ENCODE measurements at regions not wholly inside any gene's neighbourhood (a gene's known extent, or its start where the extent isn't known, plus 50 kb on each side); places are given as distances from the start of the nearest gene placed in this dataset.
"Not testable (repeated sequence)": the region's sequence is repeated elsewhere in the genome, so short reads cannot be mapped to it uniquely, and the experiment has no call there.

GRCh38 chr6:6990059-6990458 lies 117.7 kb upstream of the RREB1 start:
- not testable (repeated sequence) for DNase-seq

GRCh38 chr6:6993503-6994237 lies 114.1 kb upstream of the RREB1 start:
- DNase-seq = no peak

DNA sequence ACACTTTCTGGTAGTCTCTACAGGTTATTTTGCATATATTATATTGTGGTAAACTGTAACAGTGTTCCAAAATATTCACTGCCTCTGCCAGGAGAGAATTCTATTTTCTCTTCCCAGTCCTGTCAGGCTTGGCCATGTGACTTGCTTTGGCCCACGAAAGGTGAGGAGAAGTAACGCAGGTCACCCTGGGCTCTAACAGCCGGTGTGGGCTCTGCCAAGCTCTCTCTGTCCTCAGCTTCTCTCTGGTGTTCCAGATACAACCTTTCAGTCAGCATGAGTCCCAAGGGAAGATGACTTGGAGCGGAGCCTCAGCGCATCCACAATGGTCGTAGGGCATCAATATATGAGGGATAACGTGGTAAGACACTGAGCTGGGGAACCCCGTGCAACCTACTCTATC lies 113.0 kb upstream of the RREB1 start:
- DNase-seq = no peak

DNA sequence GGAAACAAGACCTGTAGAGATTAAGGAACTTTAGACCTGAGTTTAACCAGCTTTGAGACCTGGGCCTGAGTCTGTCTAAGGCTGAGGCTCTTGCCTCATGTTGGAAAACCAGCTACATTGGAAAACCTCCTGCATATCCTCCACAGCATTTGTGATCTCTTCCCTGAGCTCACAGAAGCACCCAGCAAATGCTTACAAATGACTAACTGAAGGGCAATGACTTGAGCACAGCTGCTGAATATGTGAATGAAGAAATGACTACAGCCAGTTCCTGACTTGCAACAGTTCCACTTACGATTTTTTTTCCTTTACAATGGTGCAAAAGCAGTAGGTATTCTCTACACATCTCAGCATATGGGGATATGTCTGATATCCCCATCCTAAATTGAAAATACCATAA lies 112.4 kb upstream of the RREB1 start:
- no peak for DNase-seq

- DNase-seq = no peak
Observed at GRCh38 chr6:6996124-6996523, 111.6 kb upstream of the RREB1 start.

- DNase-seq = no peak
Observed at GRCh38 chr6:6997263-6998193, 110.2 kb upstream of the RREB1 start.

DNA sequence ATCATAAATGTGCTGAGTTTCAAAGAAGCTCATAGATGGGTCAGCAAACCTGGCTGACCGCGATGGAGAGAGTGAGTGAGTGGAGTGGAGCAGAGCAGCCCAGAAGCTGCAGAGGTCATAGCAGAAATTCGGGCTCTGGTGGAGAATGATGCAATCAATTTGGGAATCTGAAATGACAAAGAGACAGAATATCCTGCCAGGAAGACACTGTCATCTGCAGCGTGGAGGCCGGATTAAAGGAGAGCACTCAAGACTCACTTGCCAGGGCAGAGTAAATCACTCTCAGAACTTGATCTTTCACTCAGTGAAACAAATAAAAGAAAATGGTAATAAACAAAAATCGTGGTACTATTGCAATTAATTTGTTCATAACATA lies 109.6 kb upstream of the RREB1 start:
- DNase-seq = no peak

DNA sequence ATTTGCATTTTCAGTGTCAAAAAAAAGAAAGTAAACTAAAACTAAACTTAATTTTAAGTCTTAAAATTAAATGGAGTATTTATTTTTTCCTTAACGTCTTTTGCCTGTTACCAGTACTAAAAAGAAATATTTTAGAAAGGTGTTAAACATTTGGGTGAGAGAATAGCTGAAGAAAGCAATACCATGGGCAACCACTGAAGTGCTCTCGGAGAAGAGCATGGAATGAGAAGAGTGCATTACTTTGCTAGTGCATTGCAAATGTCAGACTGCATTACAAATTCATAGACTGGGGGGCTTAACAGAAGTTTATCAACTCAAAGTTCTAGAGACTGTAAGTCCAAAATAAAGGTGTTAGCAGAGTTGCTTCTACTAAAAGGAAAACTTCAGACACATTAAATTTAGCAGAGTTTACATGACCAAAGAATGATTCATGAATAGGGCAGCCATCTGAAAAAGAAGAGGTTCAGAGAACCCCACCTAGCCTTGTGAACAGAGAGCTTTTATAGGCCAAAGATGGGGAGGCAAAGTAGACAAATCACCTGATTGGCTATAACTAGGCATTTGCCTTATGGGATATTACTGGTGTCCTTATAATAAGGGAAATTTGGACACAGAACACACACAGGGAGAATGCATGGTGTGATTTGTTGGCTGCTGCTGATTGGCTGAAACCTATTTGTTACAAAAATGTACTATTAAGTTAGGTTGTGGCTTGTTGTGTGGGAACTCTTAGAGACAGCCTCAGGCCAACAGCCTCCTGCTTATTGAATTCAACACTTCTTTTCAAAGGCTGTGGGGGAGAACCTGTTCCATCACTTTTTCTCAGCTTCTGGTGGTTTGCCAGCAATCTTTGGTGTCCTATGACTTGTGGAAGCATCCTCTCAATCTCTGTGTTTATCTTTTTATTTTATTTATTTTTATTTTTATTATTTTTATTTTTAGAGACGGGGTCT lies 106.7 kb upstream of the RREB1 start:
- DNase-seq = no peak

DNA sequence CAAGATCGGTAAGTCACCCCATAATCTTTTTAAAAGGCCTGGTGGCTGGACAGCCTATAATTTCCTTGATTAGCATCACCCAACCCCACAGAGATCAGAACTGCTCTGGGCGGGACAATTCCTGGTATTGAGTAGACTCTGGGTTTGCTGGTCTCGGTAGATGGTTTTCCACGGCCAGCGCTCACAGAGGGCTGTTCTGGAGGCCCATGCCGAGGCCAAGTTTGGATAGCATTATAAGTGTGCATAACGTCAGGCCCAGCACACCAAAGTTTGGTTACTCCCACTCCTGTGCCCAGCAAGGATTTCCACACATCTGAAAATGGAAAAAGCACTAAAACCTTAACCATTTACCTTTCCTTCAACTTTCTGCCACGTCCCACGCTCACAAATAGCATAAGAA lies 104.7 kb upstream of the RREB1 start:
- DNase-seq = no peak

GRCh38 chr6:7004581-7005297 lies 103.0 kb upstream of the RREB1 start:
- DNase-seq = no peak

- no peak for DNase-seq
Observed at GRCh38 chr6:7006515-7007191, 101.1 kb upstream of the RREB1 start.

DNA sequence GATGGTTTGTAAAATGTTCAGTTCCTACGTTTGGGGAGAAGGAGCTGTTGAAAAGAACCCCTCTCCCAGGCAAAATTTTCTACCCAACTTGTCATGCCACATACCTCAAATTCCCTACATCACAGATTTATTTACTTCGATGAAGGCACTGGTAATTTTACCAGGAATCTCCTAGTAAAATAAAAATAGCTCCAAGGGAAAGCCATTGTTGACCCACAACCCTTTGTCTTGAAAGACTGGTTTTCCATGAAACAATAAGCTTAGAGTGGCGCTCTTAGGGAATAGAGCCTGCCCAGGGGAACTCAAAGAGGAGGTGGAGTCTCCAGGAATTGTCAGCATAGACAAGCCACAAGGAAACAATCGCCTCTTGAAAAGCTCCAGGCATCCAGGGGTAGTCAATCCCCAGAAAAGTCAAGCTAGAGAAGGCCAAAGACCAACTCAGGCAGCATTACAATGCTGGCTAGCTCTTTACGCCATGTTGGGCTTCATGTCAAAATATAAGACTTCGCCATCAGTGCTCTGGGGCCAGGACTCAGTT lies 99.2 kb upstream of the RREB1 start:
- no peak for DNase-seq

GRCh38 chr6:7016226-7016625 lies 91.5 kb upstream of the RREB1 start:
- no peak for DNase-seq

DNA sequence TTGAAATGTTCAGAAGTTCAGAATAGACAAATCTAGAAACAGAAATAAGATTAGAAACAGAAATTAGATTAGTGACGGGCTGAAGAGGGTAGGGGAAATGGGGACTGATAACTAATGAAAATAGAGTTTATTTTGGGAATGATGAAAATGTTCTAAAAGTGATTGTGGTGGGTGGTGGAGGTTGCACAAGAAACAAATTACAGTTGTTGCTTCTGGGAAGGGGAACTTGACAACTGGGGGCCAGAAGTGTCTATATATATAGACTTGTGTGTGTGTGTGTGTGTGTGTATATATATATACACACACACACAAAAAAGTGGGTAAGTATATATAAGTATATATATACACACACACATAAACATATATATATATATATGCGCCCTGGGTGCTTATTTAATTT lies 86.5 kb upstream of the RREB1 start:
- no peak for DNase-seq

GRCh38 chr6:7025861-7026260 lies 81.9 kb upstream of the RREB1 start:
- no peak for DNase-seq

DNA sequence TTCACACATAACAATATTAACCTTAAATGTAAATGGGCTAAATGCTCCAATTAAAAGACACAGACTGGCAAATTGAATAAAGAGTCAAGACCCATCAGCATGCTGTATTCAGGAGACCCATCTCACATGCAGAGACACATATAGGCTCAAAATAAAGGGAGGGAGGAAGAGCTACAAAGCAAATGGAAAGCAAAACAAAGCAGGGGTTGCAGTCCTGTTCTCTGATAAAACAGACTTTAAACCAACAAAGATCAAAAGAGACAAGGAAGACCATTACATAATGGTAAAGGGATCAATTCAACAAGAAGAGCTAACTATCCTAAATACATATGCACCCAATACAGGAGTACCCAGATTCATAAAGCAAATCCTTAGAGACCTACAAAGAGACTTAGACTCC lies 78.8 kb upstream of the RREB1 start:
- DNase-seq = not testable (repeated sequence)

DNA sequence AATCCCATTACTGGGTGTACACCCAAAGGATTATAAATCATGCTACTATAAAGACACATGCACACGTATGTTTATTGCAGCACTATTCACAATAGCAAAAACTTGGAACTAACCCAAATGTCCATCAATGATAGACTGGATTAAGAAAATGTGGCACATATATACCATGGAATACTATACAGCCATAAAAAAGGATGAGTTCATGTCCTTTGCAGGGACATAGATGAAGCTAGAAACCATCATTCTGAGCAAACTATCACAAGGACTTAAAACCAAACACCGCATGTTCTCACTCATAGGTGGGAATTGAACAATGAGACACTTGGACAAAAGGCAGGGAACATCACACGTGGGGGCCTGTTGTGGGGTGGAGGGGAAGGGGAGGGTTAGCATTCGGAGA lies 76.8 kb upstream of the RREB1 start:
- not testable (repeated sequence) for DNase-seq

DNA sequence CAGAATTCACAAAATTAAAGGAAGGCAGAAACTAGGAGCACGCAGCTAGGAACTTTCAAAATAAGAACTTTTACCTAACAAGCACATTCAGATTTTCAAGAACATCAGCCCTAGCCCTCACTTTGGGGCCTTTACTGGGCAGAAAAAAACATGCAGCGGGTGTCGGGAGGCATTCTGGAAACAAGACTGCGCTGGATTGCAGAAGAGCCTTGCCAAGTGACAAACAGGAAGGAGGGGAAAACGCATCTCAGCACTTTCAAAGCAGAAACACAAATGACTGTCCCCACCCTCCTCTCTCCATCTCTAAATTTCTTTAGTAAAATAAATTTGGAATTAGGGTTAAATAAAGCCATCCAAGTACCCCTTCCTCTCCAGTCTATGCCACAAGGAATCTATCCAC lies 74.6 kb upstream of the RREB1 start:
- DNase-seq = no peak

DNA sequence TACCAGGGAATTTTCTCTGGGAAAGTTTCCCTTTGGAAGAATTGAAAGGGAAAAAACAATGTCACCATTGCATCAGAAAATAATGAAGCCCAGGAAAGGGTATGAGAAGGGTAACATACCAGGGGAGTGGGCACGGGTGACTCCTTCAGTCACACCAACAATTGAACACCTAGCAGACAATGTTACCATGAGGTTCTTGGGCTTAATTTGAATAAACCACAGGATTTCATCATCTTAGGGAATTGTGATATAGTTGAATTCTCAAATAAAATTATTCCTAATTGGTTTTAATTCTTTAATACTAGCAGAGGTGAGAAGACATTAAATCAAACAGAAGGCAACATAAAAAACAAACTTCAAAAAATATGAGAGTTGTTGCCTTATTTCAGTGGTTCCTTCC lies 73.7 kb upstream of the RREB1 start:
- DNase-seq = no peak

DNA sequence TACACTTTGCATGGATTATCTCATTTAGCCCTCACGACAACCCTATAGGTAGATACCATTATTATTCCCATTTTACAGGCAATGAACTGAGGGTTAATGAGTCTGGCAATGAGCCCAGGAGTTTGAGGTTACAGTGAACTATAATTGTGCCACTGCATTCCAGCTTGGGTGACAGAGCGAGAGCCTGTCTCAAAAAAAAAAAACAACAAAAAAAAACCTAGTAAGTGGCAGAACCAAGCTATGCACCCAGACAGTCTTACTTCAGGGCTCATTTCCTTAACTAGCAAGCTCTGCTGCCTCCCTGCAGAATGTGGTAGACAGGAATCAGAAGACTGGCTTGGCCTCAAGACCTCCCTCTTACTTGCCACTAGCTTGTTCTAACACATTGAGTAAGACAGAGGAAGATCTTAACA lies 71.9 kb upstream of the RREB1 start:
- no peak for DNase-seq

GRCh38 chr6:7041511-7042026 lies 66.2 kb upstream of the RREB1 start:
- DNase-seq = no peak

Measured in NCI-H187 treated with DMSO at 0.1 percent for 48 hours (cell line).